Activated T-helper 17 cell treated with anti-CD3 and anti-CD28 coated beads, Interleukin-2, amount 50 U/mL, for 72 hours (primary cell): ENCODE measurements at regions not wholly inside any gene's neighbourhood (a gene's known extent, or its start where the extent isn't known, plus 50 kb on each side); places are given as distances from the start of the nearest gene placed in this dataset.
"Not testable (repeated sequence)": the region's sequence is repeated elsewhere in the genome, so short reads cannot be mapped to it uniquely, and the experiment has no call there.

ENCODE experiments used
- ATAC-seq: fragments of 150-1000 bp; cut with Tn5 transposase; replicated peaks from 2 replicates; pipeline ENCODE4 v1.10.0; 2021; ENCODE audit warnings: mild to moderate bottlenecking, moderate library complexity
- H3K27ac Mint-ChIP-seq: one replicate; pipeline ENCODE4 v1.8.0; 2022; ENCODE audit warnings: mixed read lengths
- H3K27me3 Mint-ChIP-seq: one replicate; pipeline ENCODE4 v1.8.0; 2022; ENCODE audit warnings: mixed read lengths
- H3K36me3 Mint-ChIP-seq: one replicate; pipeline ENCODE4 v1.8.0; 2022; ENCODE audit warnings: low read depth, mild to moderate bottlenecking, mixed read lengths
- H3K4me1 Mint-ChIP-seq: one replicate; pipeline ENCODE4 v1.8.0; 2022; ENCODE audit warnings: mixed read lengths
- H3K4me3 Mint-ChIP-seq: one replicate; pipeline ENCODE4 v1.8.0; 2022; ENCODE audit warnings: mild to moderate bottlenecking, mixed read lengths
- H3K9me3 Mint-ChIP-seq: one replicate; pipeline ENCODE4 v1.8.0; 2022; ENCODE audit warnings: mixed read lengths

- no peak for ATAC-seq
- Mint-ChIP-seq H3K9me3 (no peaks in the 10 kb centered on the region), H3K27ac (no peak overlapping the region), H3K27me3 (no peaks in the 10 kb centered on the region), H3K4me1 (no peaks in the 10 kb centered on the region), H3K36me3 (no peaks in the 10 kb centered on the region), H3K4me3 (no peak overlapping the region)
Measured at GRCh38 chrX:65588795-65589194, 54.2 kb upstream of the LAS1L start.

- Mint-ChIP-seq H3K9me3 (no peaks in the 10 kb centered on the region), H3K27ac (no peak overlapping the region)
- no peak for ATAC-seq
Measured at GRCh38 chrX:65587616-65588526, 53.3 kb upstream of the LAS1L start.

GRCh38 chrX:65586491-65586890 is 51.9 kb upstream of the LAS1L start:
- no peaks in the 10 kb centered on the region for H3K9me3 Mint-ChIP-seq
- H3K4me1 Mint-ChIP-seq, result no peaks in the 10 kb centered on the region
- no peak overlapping the region for H3K4me3 Mint-ChIP-seq
- no peaks in the 10 kb centered on the region for H3K27me3 Mint-ChIP-seq
- no peak for ATAC-seq
- no peak overlapping the region for H3K27ac Mint-ChIP-seq
- H3K36me3 Mint-ChIP-seq, result no peaks in the 10 kb centered on the region

More at GRCh38 chrX:65587616-65588526, 53.3 kb upstream of the LAS1L start:
- H3K4me3 Mint-ChIP-seq, result no peak overlapping the region
- H3K4me1 Mint-ChIP-seq, result no peaks in the 10 kb centered on the region
- H3K27me3 Mint-ChIP-seq, result no peaks in the 10 kb centered on the region
- no peaks in the 10 kb centered on the region for H3K36me3 Mint-ChIP-seq

GRCh38 chrX:65585226-65585625 is 50.6 kb upstream of the LAS1L start:
- not testable (repeated sequence) for H3K36me3 Mint-ChIP-seq, H3K9me3 Mint-ChIP-seq, ATAC-seq, H3K4me1 Mint-ChIP-seq, H3K27me3 Mint-ChIP-seq, H3K4me3 Mint-ChIP-seq, H3K27ac Mint-ChIP-seq
